Fibroblast of skin of right biceps (primary cell): ENCODE measurements at regions not wholly inside any gene's neighbourhood (a gene's known extent, or its start where the extent isn't known, plus 50 kb on each side); places are given as distances from the start of the nearest gene placed in this dataset.
A peak's percentile ranks its signal among the peaks of the same experiment; 100 is the strongest.

ENCODE experiments used
- DNase-seq: peaks from one replicate; pipeline ENCODE4 v3.0.0-alpha.2; 2013

- no peak for DNase-seq
These were observed 92.0 kb upstream of the TMEM26 start for GRCh38 chr10:61545170-61545569.

GRCh38 chr10:61543831-61544230, 90.7 kb upstream of the TMEM26 start:
- no peak for DNase-seq

- DNase-seq: no peak
These were observed 89.4 kb upstream of the TMEM26 start for GRCh38 chr10:61542596-61542995.

GRCh38 chr10:61541960-61542359, 88.8 kb upstream of the TMEM26 start:
- no peak for DNase-seq

- no peak for DNase-seq
These were observed 86.7 kb upstream of the TMEM26 start for GRCh38 chr10:61539876-61540275.

GRCh38 chr10:61529208-61529607, 76.0 kb upstream of the TMEM26 start:
- DNase-seq: peak; percentile 18

GRCh38 chr10:61503051-61503450, 49.9 kb upstream of the TMEM26 start:
- peak; percentile 76 for DNase-seq
